Thoracic aorta (tissue), 2 donors: ENCODE measurements at regions not wholly inside any gene's neighbourhood (a gene's known extent, or its start where the extent isn't known, plus 50 kb on each side); places are given as distances from the start of the nearest gene placed in this dataset.

Experiments used
- ATAC-seq: fragments of 150-250 bp; one replicate; pipeline ENCODE4 v1.8.0; 2017; ENCODE audit warnings: low read depth; ENCODE audit not compliant: insufficient number of reproducible peaks, low FRiP score
- DNase-seq: peaks from one replicate; pipeline ENCODE4 v3.0.0-alpha.2; 2020; ENCODE audit warnings: low spot score
- H3K27ac ChIP-seq, 2 donors: fragments of 200-600 bp; sonication (generic); 1 replicate in 1 of 2; 2 replicates in 1 of 2; pipeline ENCODE4 v1.5.1; 2016; ENCODE audit warnings: mild to moderate bottlenecking in 2 of 2, moderate library complexity in 2 of 2
- H3K27me3 ChIP-seq: fragments of 200-600 bp; sonication (generic); replicated peaks from 2 replicates; pipeline ENCODE4 v1.6.0; 2016; ENCODE audit warnings: mild to moderate bottlenecking; ENCODE audit not compliant: insufficient read depth
- H3K36me3 ChIP-seq: fragments of 200-600 bp; sonication (generic); one replicate; pipeline ENCODE4 v1.5.1; 2016
- H3K4me1 ChIP-seq, 2 donors: fragments of 200-600 bp; sonication (generic); 1 replicate in 1 of 2; 2 replicates in 1 of 2; pipeline versions ENCODE4 v1.5.1 to v1.6.0; 2016; ENCODE audit warnings: low read depth in 2 of 2, mild to moderate bottlenecking in 1 of 2; ENCODE audit not compliant: control insufficient read depth in 1 of 2
- H3K4me3 ChIP-seq: fragments of 200-600 bp; sonication (generic); 2 replicates; pipeline ENCODE4 v1.5.1; 2016; ENCODE audit warnings: mild to moderate bottlenecking
- H3K9me3 ChIP-seq: fragments of 200-600 bp; sonication (generic); 2 replicates; pipeline ENCODE4 v1.5.1; 2016
- CTCF ChIP-seq: fragments of 200-600 bp; sonication (generic); IDR thresholded peaks from one replicate; pipeline ENCODE4 v1.5.1; 2019; ENCODE audit warnings: antibody characterized with exemption

- no peaks in the 10 kb centered on the region for H3K4me1 ChIP-seq
- no peak overlapping the region for H3K4me3 ChIP-seq
- ATAC-seq: no peak
- DNase-seq: no peak
- H3K9me3 ChIP-seq: no peaks in the 10 kb centered on the region
- TF ChIP-seq CTCF: no peak
- no peak overlapping the region for H3K27ac ChIP-seq
- no peaks in the 10 kb centered on the region for H3K27me3 ChIP-seq
- no peaks in the 10 kb centered on the region for H3K36me3 ChIP-seq
Measured at GRCh38 chr16:65583498-65583897, 461.6 kb upstream of the CDH11 start.

- Histone ChIP-seq H3K27me3 (no peaks in the 10 kb centered on the region), H3K36me3 (no peaks in the 10 kb centered on the region), H3K4me3 (no peak overlapping the region), H3K4me1 (no peaks in the 10 kb centered on the region), H3K9me3 (no peaks in the 10 kb centered on the region), H3K27ac (no peak overlapping the region)
- TF ChIP-seq CTCF: no peak
- ATAC-seq (no peak), DNase-seq (no peak)
Measured at GRCh38 chr16:65579050-65579449, 457.2 kb upstream of the CDH11 start.

GRCh38 chr16:65576631-65577030 is 454.8 kb upstream of the CDH11 start:
- no peaks in the 10 kb centered on the region for H3K27me3 ChIP-seq
- no peak for TF ChIP-seq CTCF
- DNase-seq (no peak), ATAC-seq (no peak)
- H3K4me3 ChIP-seq: no peak overlapping the region
- no peak overlapping the region for H3K27ac ChIP-seq
- H3K36me3 ChIP-seq: no peaks in the 10 kb centered on the region
- H3K4me1 ChIP-seq: no peaks in the 10 kb centered on the region
- no peaks in the 10 kb centered on the region for H3K9me3 ChIP-seq

- no peak for TF ChIP-seq CTCF
- no peak for DNase-seq
- no peaks in the 10 kb centered on the region for H3K36me3 ChIP-seq
- H3K27ac ChIP-seq: no peak overlapping the region
- no peak for ATAC-seq
- H3K27me3 ChIP-seq: no peaks in the 10 kb centered on the region
- no peak overlapping the region for H3K4me3 ChIP-seq
- no peaks in the 10 kb centered on the region for H3K9me3 ChIP-seq
- H3K4me1 ChIP-seq: no peaks in the 10 kb centered on the region
Measured at GRCh38 chr16:65576139-65576538, 454.3 kb upstream of the CDH11 start.

- ATAC-seq: no peak
- no peaks in the 10 kb centered on the region for H3K36me3 ChIP-seq
- no peak for TF ChIP-seq CTCF
Measured at GRCh38 chr16:65574326-65574966, 452.6 kb upstream of the CDH11 start.

More at GRCh38 chr16:65574326-65574966, 452.6 kb upstream of the CDH11 start:
- Histone ChIP-seq H3K27ac (no peak overlapping the region), H3K9me3 (no peaks in the 10 kb centered on the region), H3K4me3 (no peak overlapping the region), H3K4me1 (no peaks in the 10 kb centered on the region), H3K27me3 (no peaks in the 10 kb centered on the region)
- no peak for DNase-seq
